SK-N-SH (cell line): ENCODE measurements at regions not wholly inside any gene's neighbourhood (a gene's known extent, or its start where the extent isn't known, plus 50 kb on each side); places are given as distances from the start of the nearest gene placed in this dataset.

Source experiments
- CTCF ChIA-PET: fragments of 300-600, 350-600 bp; formaldehyde crosslinking; extraction: SDS; loops from one replicate; lab custom pipeline; 2021; lab: Yijun Ruan, JAX
- POLR2A ChIA-PET: fragments of 350-600 bp; sonication (Branson Sonifier 250); formaldehyde crosslinking; extraction: SDS; loops from one replicate; lab custom pipeline; 2020; ENCODE audit warnings: antibody characterized with exemption, inconsistent platforms; lab: Yijun Ruan, JAX
- DNase-seq: peaks from one replicate; pipeline ENCODE4 v3.0.0; 2012
- H2AFZ ChIP-seq: fragments of 200-600 bp; sonication (generic); 2 replicates; pipeline ENCODE4 v1.8.1; 2016; ENCODE audit warnings: antibody characterized with exemption, mild to moderate bottlenecking, low read depth
- H3F3A ChIP-seq: fragments of 200-600 bp; sonication (generic); replicated peaks from 2 replicates; pipeline ENCODE3; 2016; ENCODE audit warnings: antibody characterized with exemption, mild to moderate bottlenecking; ENCODE audit not compliant: insufficient read depth
- H3K27ac ChIP-seq, 2 experiments: fragments of 200-500 bp in 1 of 2; fragments of 200-600 bp in 1 of 2; sonication (Bioruptor generic) in 1 of 2; sonication (generic), shearing (Covaris generic) in 1 of 2; 2 replicates each; pipeline versions ENCODE4 v1.5.1 to v1.6.1; 2014 to 2016; ENCODE audit warnings: low read depth in 2 of 2, inconsistent platforms in 1 of 2, low read length in 1 of 2, mild to moderate bottlenecking in 1 of 2, mixed read lengths in 1 of 2
- H3K27me3 ChIP-seq: fragments of 200-600 bp; sonication (generic), shearing (Covaris generic); 2 replicates; pipeline ENCODE4 v1.6.1; 2016; ENCODE audit warnings: mixed run types; ENCODE audit not compliant: insufficient read depth
- H3K36me3 ChIP-seq, 2 experiments: fragments of 200-500 bp in 1 of 2; fragments of 200-600 bp in 1 of 2; sonication (Bioruptor generic) in 1 of 2; sonication (generic) in 1 of 2; replicated peaks in 1 of 2; 2 replicates each; pipeline versions ENCODE3 to v1.5.1; 2014 to 2016; ENCODE audit warnings: low read length in 1 of 2, mild to moderate bottlenecking in 1 of 2; ENCODE audit not compliant: insufficient read depth in 2 of 2, control insufficient read depth in 1 of 2
- H3K4me1 ChIP-seq, 2 experiments: fragments of 200-500 bp in 1 of 2; fragments of 200-600 bp in 1 of 2; sonication (Bioruptor generic) in 1 of 2; sonication (generic), shearing (Covaris generic) in 1 of 2; 2 replicates each; pipeline versions ENCODE4 v1.5.1 to v1.6.1; 2014 to 2016; ENCODE audit warnings: low read depth in 1 of 2, low read length in 1 of 2, mixed run types in 1 of 2; ENCODE audit not compliant: insufficient read depth in 2 of 2, control insufficient read depth in 1 of 2
- H3K4me2 ChIP-seq: fragments of 200-600 bp; sonication (generic), shearing (Covaris generic); 2 replicates; pipeline ENCODE4 v1.6.1; 2017; ENCODE audit warnings: mixed run types
- H3K4me3 ChIP-seq, 2 experiments: fragments of 200-500 bp in 1 of 2; fragments of 200-600 bp in 1 of 2; sonication (Bioruptor generic) in 1 of 2; sonication (generic), shearing (Covaris generic) in 1 of 2; 2 replicates each; pipeline versions ENCODE4 v1.5.1 to v1.8.1; 2014 to 2016; ENCODE audit warnings: low read depth in 2 of 2, inconsistent platforms in 1 of 2, low read length in 1 of 2, mild to moderate bottlenecking in 1 of 2, mixed read lengths in 1 of 2, moderate library complexity in 1 of 2
- H3K79me2 ChIP-seq: fragments of 200-600 bp; sonication (generic); 2 replicates; pipeline ENCODE4 v1.8.1; 2017; ENCODE audit warnings: mild to moderate bottlenecking; ENCODE audit not compliant: insufficient read depth
- H3K9ac ChIP-seq: fragments of 200-600 bp; sonication (generic); 2 replicates; pipeline ENCODE4 v1.6.1; 2017; ENCODE audit warnings: mixed run types
- H3K9me2 ChIP-seq: fragments of 200-600 bp; sonication (generic); 2 replicates; pipeline ENCODE4 v1.6.1; 2017; ENCODE audit warnings: mixed run types
- H3K9me3 ChIP-seq: fragments of 200-600 bp; sonication (generic); 2 replicates; pipeline ENCODE4 v1.6.1; 2017; ENCODE audit warnings: mixed run types, mild to moderate bottlenecking, moderate library complexity
- H4K20me1 ChIP-seq: fragments of 200-600 bp; sonication (generic); 2 replicates; pipeline ENCODE4 v1.6.1; 2017; ENCODE audit warnings: mild to moderate bottlenecking, mixed run types; ENCODE audit not compliant: insufficient read depth
- EZH2phosphoT487 ChIP-seq: fragments of 200-600 bp; sonication (generic); IDR thresholded peaks from 2 replicates; pipeline ENCODE4 v1.6.1; 2017; ENCODE audit warnings: low read depth, mixed run types, mild to moderate bottlenecking, antibody characterized with exemption, moderate library complexity, borderline replicate concordance
- FOSL2 ChIP-seq: IDR thresholded peaks from 2 replicates; pipeline ENCODE4 v1.4.0; 2012; ENCODE audit warnings: low read depth, mild to moderate bottlenecking, moderate library complexity, borderline replicate concordance
- FOXJ3 ChIP-seq: sonication (generic); formaldehyde crosslinking; IDR thresholded peaks from 2 replicates; pipeline ENCODE4 v1.5.1; 2020; ENCODE audit warnings: mild to moderate bottlenecking, missing genetic modification reagents
- JUND ChIP-seq: IDR thresholded peaks from 2 replicates; pipeline ENCODE4 v1.4.0; 2012
- MEF2A ChIP-seq: IDR thresholded peaks from 2 replicates; pipeline ENCODE4 v1.4.0; 2012; ENCODE audit warnings: low read depth, borderline replicate concordance
- MXI1 ChIP-seq: IDR thresholded peaks from 2 replicates; pipeline ENCODE4 v1.6.1; 2012; ENCODE audit warnings: mild to moderate bottlenecking, low read depth, low read length, improper control_type of control experiment
- NRF1 ChIP-seq: IDR thresholded peaks from 2 replicates; pipeline ENCODE4 v1.6.1; 2012; ENCODE audit warnings: low read depth, mild to moderate bottlenecking, low read length
- PBX3 ChIP-seq: IDR thresholded peaks from 2 replicates; pipeline ENCODE4; 2012
- POLR2AphosphoS5 ChIP-seq: IDR thresholded peaks from 2 replicates; pipeline ENCODE4 v1.6.1; 2012; ENCODE audit warnings: low read depth, low read length
- RAD21 ChIP-seq: IDR thresholded peaks from 2 replicates; pipeline ENCODE4 v1.6.1; 2012; ENCODE audit warnings: mild to moderate bottlenecking, low read length
- RCOR1 ChIP-seq: fragments of 150-350 bp; IDR thresholded peaks from 2 replicates; pipeline ENCODE4 v1.6.1; 2017; ENCODE audit warnings: antibody characterized with exemption, low read length
- SIN3A ChIP-seq: IDR thresholded peaks from 2 replicates; pipeline ENCODE4 v1.6.1; 2012; ENCODE audit warnings: low read depth, mild to moderate bottlenecking, low read length, moderate library complexity, borderline replicate concordance
- SMC3 ChIP-seq: IDR thresholded peaks from 2 replicates; pipeline ENCODE4 v1.6.1; 2012; ENCODE audit warnings: low read depth, low read length, improper control_type of control experiment
- TEAD4 ChIP-seq: IDR thresholded peaks from 2 replicates; pipeline ENCODE4 v1.4.0; 2012; ENCODE audit warnings: mild to moderate bottlenecking, borderline replicate concordance; ENCODE audit not compliant: insufficient read depth
- USF1 ChIP-seq: IDR thresholded peaks from 2 replicates; pipeline ENCODE4 v1.4.0; 2012; ENCODE audit warnings: low read depth, borderline replicate concordance
- ZBTB33 ChIP-seq: IDR thresholded peaks from 2 replicates; pipeline ENCODE4 v1.4.0; 2012; ENCODE audit warnings: low read depth, borderline replicate concordance
- TF ChIP-seq, protein P1 (sequence below): IDR thresholded peaks from 2 replicates; pipeline ENCODE4 v1.6.1; 2012; ENCODE audit warnings: mild to moderate bottlenecking, low read depth, low read length, moderate library complexity

- TF ChIP-seq USF1, result no peak
- TF ChIP-seq JUND, result no peak
- no peak for TF ChIP-seq SMC3
- no peak for TF ChIP-seq ZBTB33
- TF ChIP-seq PBX3, result no peak
Observed at GRCh38 chr5:110323357-110323756, 403.1 kb downstream of the TMEM232 start (continued).

DNA sequence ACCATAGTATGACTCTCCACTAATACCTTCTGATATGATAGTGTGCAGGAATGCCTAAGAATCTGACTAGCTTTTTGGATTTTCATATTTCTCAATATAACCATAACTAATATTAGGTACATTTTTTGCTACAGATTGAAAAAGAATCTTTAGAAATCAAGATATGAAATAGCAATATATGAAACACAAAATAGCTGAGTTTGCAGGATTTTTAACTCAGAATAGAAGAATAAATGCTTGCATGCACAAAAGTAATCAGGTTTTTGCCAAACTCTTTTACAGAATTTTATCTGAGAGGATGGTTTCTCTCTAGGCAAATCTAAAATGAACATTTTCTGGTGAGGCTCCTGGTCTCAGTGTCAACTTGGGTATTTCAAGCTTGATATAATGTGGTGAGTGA, 402.6 kb downstream of the TMEM232 start:
- POLR2A ChIA-PET, result no interaction called here
- H3K9me2 ChIP-seq, result no peaks in the 10 kb centered on the region
- no peaks in the 10 kb centered on the region for H3K27me3 ChIP-seq
- H3K36me3 ChIP-seq, result no peaks in the 10 kb centered on the region
- H4K20me1 ChIP-seq, result no peaks in the 10 kb centered on the region
- no peak overlapping the region for H3K27ac ChIP-seq
- no peak overlapping the region for H3K4me3 ChIP-seq
- no peak overlapping the region for H3K9ac ChIP-seq
- no peak for TF ChIP-seq RAD21
- no peak for TF ChIP-seq SIN3A
- no peak for TF ChIP-seq RCOR1
- no peak for TF ChIP-seq FOXJ3 (CRISPR knock-in tag)
- TF ChIP-seq TEAD4, result no peak
- TF ChIP-seq JUND, result no peak
- no peak for TF ChIP-seq MXI1
- TF ChIP-seq NRF1, result no peak
- no peak for TF ChIP-seq EZH2phosphoT487
- TF ChIP-seq ZBTB33, result no peak
- TF ChIP-seq MEF2A, result no peak
- no peak for TF ChIP-seq POLR2AphosphoS5
- no peak for TF ChIP-seq FOSL2
- TF ChIP-seq, protein P1, sequence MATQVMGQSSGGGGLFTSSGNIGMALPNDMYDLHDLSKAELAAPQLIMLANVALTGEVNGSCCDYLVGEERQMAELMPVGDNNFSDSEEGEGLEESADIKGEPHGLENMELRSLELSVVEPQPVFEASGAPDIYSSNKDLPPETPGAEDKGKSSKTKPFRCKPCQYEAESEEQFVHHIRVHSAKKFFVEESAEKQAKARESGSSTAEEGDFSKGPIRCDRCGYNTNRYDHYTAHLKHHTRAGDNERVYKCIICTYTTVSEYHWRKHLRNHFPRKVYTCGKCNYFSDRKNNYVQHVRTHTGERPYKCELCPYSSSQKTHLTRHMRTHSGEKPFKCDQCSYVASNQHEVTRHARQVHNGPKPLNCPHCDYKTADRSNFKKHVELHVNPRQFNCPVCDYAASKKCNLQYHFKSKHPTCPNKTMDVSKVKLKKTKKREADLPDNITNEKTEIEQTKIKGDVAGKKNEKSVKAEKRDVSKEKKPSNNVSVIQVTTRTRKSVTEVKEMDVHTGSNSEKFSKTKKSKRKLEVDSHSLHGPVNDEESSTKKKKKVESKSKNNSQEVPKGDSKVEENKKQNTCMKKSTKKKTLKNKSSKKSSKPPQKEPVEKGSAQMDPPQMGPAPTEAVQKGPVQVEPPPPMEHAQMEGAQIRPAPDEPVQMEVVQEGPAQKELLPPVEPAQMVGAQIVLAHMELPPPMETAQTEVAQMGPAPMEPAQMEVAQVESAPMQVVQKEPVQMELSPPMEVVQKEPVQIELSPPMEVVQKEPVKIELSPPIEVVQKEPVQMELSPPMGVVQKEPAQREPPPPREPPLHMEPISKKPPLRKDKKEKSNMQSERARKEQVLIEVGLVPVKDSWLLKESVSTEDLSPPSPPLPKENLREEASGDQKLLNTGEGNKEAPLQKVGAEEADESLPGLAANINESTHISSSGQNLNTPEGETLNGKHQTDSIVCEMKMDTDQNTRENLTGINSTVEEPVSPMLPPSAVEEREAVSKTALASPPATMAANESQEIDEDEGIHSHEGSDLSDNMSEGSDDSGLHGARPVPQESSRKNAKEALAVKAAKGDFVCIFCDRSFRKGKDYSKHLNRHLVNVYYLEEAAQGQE, result no peak
- TF ChIP-seq, all 33 proteins: peak for 0
- Histone ChIP-seq H3K79me2 (no peaks in the 10 kb centered on the region), H3F3A (no peaks in the 10 kb centered on the region), H2AFZ (no peak overlapping the region), H3K4me2 (no peak overlapping the region), H3K4me1 (no peaks in the 10 kb centered on the region), H3K9me3 (no peaks in the 10 kb centered on the region)
- CTCF ChIA-PET, result no interaction called here
- DNase-seq, result no peak
